ENCODE measurements at regions not wholly inside any gene's neighbourhood (a gene's known extent, or its start where the extent isn't known, plus 50 kb on each side); places are given as distances from the start of the nearest gene placed in this dataset.

GRCh38 chr5:10110228-10110627 is 139.5 kb downstream of the ATPSCKMT start:
- Mint-ChIP-seq H3K9me3 (ENCODE audit: insufficient read depth) (no peaks in the 10 kb centered on the region), H3K27me3 (no peaks in the 10 kb centered on the region), H3K27ac (no peak overlapping the region), H3K4me3 (no peak overlapping the region), H3K4me1 (no peaks in the 10 kb centered on the region)
- ATAC-seq (ENCODE audit: low read depth) (no peak), DNase-seq (no peak)
- Histone ChIP-seq H3K36me3 (replicated peaks in 1 of 2; ENCODE audit: control extremely low read depth in 1 of 2, control insufficient read depth in 1 of 2, extremely low read depth in 1 of 2, insufficient read depth in 2 of 2, low read length in 1 of 2) (no peaks in the 10 kb centered on the region), H3K9ac (ENCODE audit: low read length) (no peak overlapping the region), H3K79me2 (ENCODE audit: control insufficient read depth, insufficient read depth, low read length) (no peaks in the 10 kb centered on the region), H2AFZ (ENCODE audit: insufficient read depth, low read depth, low read length, poor library complexity, severe bottlenecking) (no peak overlapping the region), H3K4me3 (ENCODE audit: control extremely low read depth in 1 of 5, extremely low read depth in 1 of 5, insufficient read depth in 1 of 5, low read depth in 2 of 5, low read length in 4 of 5) (no peak overlapping the region), H3K27me3 (replicated peaks in 1 of 4; ENCODE audit: control extremely low read depth in 1 of 4, control insufficient read depth in 3 of 4, insufficient read depth in 4 of 4, low read length in 3 of 4) (peaks cover 0 to 3% (median 0%) of the 10 kb centered on the region in 4 experiments), H3K9me3 (ENCODE audit: control extremely low read depth in 1 of 3, control insufficient read depth in 2 of 3, insufficient read depth in 1 of 3, low read length in 2 of 3) (peaks cover 0 to 10% (median 0%) of the 10 kb centered on the region in 3 donors), H3K4me2 (replicated peaks; ENCODE audit: low read depth, low read length, poor library complexity, severe bottlenecking) (no peak overlapping the region), H4K20me1 (ENCODE audit: control insufficient read depth, insufficient read depth, low read length, poor library complexity, severe bottlenecking) (no peaks in the 10 kb centered on the region), H3K27ac (ENCODE audit: low read length in 2 of 2) (no peak overlapping the region), H3K4me1 (ENCODE audit: control insufficient read depth in 2 of 2, insufficient read depth in 2 of 2, low read length in 2 of 2) (no peaks in the 10 kb centered on the region)
- CTCF ChIA-PET = no interaction called here
- TF ChIP-seq EZH2 (IDR thresholded peaks at IDR 0.05; ENCODE audit: borderline replicate concordance, insufficient read depth, low read depth, low read length, poor library complexity, severe bottlenecking) = no peak
- TF ChIP-seq CTCF (IDR thresholded peaks at IDR 0.05) = no peak
- POLR2A ChIA-PET = no interaction called here
- WGBS (ENCODE audit: insufficient coverage) = 92% methylated on average over 10 of the region's 10 CpGs
- intact Hi-C loops (cut with micrococcal nuclease) = no loop called here

- Histone ChIP-seq H2AFZ (ENCODE audit: insufficient read depth, low read depth, low read length, poor library complexity, severe bottlenecking) (no peak overlapping the region), H3K9me3 (ENCODE audit: control extremely low read depth in 1 of 3, control insufficient read depth in 2 of 3, insufficient read depth in 1 of 3, low read length in 2 of 3) (peaks cover 0 to 10% (median 0%) of the 10 kb centered on the region in 3 donors), H3K4me1 (ENCODE audit: control insufficient read depth in 2 of 2, insufficient read depth in 2 of 2, low read length in 2 of 2) (no peaks in the 10 kb centered on the region), H3K27me3 (replicated peaks in 1 of 4; ENCODE audit: control extremely low read depth in 1 of 4, control insufficient read depth in 3 of 4, insufficient read depth in 4 of 4, low read length in 3 of 4) (peaks cover 0 to 3% (median 0%) of the 10 kb centered on the region in 4 experiments), H4K20me1 (ENCODE audit: control insufficient read depth, insufficient read depth, low read length, poor library complexity, severe bottlenecking) (no peaks in the 10 kb centered on the region), H3K4me3 (ENCODE audit: control extremely low read depth in 1 of 5, extremely low read depth in 1 of 5, insufficient read depth in 1 of 5, low read depth in 2 of 5, low read length in 4 of 5) (no peak overlapping the region), H3K79me2 (ENCODE audit: control insufficient read depth, insufficient read depth, low read length) (no peaks in the 10 kb centered on the region), H3K36me3 (replicated peaks in 1 of 2; ENCODE audit: control extremely low read depth in 1 of 2, control insufficient read depth in 1 of 2, extremely low read depth in 1 of 2, insufficient read depth in 2 of 2, low read length in 1 of 2) (no peaks in the 10 kb centered on the region), H3K9ac (ENCODE audit: low read length) (no peak overlapping the region), H3K27ac (ENCODE audit: low read length in 2 of 2) (no peak overlapping the region), H3K4me2 (replicated peaks; ENCODE audit: low read depth, low read length, poor library complexity, severe bottlenecking) (no peak overlapping the region)
- Mint-ChIP-seq H3K9me3 (ENCODE audit: insufficient read depth) (no peaks in the 10 kb centered on the region), H3K27ac (no peak overlapping the region), H3K4me1 (no peaks in the 10 kb centered on the region), H3K4me3 (no peak overlapping the region), H3K27me3 (no peaks in the 10 kb centered on the region)
- DNase-seq (no peak), ATAC-seq (ENCODE audit: low read depth) (no peak)
- POLR2A ChIA-PET = no interaction called here
- CTCF ChIA-PET = no interaction called here
- TF ChIP-seq CTCF (IDR thresholded peaks at IDR 0.05) = no peak
- intact Hi-C loops (cut with micrococcal nuclease) = no loop called here
- 89% methylated on average over 4 of the region's 7 CpGs for WGBS (ENCODE audit: insufficient coverage)
Measured at GRCh38 chr5:10109299-10109698, 140.4 kb downstream of the ATPSCKMT start.

All from B cell (primary cell).